Right hindlimb (tissue), 1 donor: ENCODE measurements at regions not wholly inside any gene's neighbourhood (a gene's known extent, or its start where the extent isn't known, plus 50 kb on each side); places are given as distances from the start of the nearest gene placed in this dataset.
"Not testable (repeated sequence)": the region's sequence is repeated elsewhere in the genome, so short reads cannot be mapped to it uniquely, and the experiment has no call there.

ENCODE experiments used
- DNase-seq: peaks from one replicate; pipeline ENCODE4 v3.0.0-alpha.2; 2018

DNA sequence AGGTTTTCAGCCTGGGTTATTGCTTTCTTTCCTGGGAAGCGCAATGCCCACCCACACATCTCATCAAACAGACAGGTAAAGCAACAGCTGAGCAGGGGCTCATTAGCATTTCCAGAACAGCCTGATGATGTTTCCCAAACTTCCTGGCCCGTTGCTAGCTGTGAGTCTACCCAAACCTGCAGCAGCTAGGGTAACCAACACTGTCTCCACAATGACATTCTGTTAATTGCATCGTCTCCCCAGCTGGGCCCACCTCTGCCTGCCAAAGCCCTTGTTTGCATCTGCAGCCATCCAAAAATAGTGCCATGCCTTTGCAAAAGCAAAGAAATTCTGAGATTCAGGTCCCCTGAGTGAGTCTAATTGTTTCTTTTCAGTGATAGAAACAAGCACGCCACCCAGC, 273.0 kb downstream of the MED10 start:
- DNase-seq = no peak

DNA sequence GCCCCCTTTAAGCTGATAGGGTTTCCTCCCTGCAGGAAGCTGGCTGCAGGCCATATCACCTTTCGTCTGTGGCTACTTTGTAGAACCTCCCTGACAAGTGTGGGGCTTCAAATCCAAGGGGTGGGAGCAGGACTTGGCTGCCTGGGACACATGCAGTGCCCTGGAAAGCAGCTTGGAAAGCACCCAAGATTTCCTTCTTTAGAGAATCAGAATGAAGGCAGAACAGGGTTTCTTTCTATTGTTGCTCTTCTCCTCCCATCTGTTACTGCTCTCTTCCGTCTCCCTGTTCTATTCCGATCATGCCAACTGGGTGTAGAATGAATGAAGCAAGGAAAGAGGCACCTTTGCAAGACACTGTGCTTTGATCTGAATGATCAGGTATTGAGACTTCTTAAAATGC, 282.2 kb downstream of the MED10 start:
- no peak for DNase-seq

DNA sequence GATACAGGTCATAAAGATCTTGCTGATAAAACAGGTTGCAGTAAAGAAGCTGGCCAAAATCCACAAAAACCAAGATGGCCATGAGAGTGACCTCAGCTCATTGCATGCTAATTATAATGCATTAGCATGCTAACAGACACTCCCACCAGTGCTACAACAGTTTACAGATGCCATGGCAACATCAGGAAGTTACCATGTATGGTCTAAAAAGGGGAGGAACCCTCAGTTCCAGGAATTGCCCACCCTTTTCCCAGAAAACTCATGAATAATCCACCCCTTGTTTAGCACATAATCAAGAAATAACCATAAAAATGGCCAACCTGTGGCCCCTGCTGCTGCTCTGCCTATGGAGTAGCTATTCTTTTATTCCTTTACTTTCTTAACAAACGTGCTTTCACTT, 284.2 kb downstream of the MED10 start:
- DNase-seq = not testable (repeated sequence)

DNA sequence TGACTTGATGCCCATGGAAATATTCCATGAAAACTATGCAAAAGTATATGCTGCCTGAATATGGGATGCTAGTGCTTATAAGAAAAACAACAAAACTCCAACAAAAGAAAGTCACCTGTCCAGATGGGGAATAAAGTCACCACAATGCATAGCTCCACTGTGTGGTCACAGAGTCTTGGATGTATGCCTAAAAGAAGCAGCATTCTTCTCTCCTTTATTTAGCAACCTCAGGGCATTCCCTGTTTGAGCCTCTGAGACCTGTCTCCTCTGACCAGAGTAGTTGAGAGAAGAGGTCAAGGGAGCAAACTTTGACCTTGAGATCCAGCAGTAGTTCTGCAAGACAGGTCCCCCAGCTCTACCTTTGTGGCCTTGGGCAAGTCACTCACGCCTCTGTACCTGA, 287.5 kb downstream of the MED10 start:
- DNase-seq = no peak

DNA sequence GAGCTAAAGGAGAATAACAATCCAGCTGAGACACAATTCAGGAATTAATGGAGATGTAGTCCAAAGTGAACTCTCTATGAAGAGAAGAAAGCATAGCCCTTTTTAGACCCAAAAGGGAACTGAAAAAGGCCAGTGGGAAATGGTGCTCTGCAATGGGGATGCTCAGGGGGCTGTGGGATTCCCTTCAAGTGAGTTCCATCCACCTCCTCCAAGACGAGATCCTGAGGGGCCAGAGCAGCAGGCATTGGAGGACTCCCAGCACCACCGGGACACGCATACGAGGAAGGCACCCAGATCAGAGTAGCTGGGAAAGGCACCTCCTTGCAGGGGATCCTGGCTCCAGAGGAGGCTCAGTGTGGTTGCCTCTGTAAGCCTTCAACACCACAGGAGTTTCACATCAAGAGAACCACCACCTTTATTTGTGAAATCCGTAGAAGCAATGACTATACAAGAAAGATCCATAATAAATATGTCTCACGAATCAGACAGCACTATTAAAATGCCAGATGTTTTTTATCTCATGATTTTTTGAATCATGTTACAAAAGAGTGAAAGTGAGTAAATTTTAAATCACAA, 288.2 kb downstream of the MED10 start:
- no peak for DNase-seq

- no peak for DNase-seq
Observed at GRCh38 chr5:6088706-6089105, 289.6 kb downstream of the MED10 start.

DNA sequence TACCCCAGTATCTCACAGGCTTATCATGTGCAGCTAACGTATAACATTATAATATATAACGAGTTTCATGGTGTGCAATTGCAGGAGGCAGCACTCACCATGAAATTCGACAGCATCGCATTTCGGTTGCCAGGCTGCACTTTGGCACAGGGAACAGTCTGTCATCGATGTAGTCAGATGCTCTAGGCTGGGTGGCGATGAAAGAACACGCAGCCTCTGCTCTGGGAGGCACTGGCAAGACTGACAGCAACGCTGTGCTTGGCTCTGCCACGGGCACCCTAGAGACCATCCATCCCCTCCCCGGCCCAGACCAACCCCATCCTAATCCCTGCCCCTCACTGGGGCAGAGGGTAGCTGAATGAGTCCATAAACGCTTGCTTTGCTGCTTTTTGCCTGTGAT, 290.8 kb downstream of the MED10 start:
- DNase-seq = no peak

GRCh38 chr5:6086871-6087270, 291.5 kb downstream of the MED10 start:
- DNase-seq = no peak

DNA sequence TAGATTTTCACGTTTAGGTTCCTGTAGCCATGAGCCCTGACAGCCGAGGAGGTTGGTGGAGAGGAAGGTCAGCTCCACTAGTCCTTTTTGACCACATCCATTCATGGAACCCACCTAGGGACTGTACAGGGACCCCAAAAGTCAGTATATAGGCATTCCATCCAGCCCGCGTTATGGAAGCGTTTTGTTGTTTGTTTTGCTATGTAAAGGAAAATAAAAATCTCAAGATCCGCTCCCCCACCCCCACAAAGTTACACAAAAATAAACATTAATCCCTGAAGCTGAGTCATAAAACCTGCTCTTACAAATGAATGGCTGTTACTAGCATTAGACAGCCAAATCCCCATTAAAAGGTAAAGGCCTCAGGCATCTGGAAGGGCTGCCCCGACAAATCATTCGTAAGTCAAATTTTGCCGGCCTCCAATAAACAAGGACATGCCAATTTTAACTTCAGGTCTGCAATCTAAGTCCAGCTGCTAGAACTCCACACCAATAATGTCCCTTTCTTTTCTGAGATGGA, 292.9 kb downstream of the MED10 start:
- no peak for DNase-seq

DNA sequence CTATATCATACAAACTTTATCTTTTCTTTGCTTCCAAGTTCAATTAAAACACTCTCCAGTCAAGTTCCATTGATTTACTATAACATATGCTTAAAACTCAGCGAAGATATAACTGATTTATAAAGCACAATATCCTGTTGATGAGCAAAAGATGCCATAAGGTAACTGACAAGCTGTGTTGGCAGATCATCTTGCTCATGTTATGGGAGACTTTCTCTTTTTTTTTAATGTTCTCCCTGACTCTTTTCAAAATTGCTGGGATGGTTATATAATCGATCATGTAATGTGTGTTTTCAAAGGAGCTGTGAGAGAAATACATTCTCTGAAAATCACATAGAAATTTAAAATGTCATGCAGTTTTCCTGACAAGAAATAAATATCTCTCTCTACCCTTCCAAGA, 293.5 kb downstream of the MED10 start:
- no peak for DNase-seq

- no peak for DNase-seq
Observed at GRCh38 chr5:6084376-6084775, 294.0 kb downstream of the MED10 start.

- DNase-seq = no peak
Observed at GRCh38 chr5:6083311-6083978, 294.9 kb downstream of the MED10 start.

GRCh38 chr5:6082685-6083084, 295.7 kb downstream of the MED10 start:
- no peak for DNase-seq

- DNase-seq = no peak
Observed at GRCh38 chr5:6081727-6082210, 296.6 kb downstream of the MED10 start.

- DNase-seq = no peak
Observed at GRCh38 chr5:6080930-6081726, 297.2 kb downstream of the MED10 start.

DNA sequence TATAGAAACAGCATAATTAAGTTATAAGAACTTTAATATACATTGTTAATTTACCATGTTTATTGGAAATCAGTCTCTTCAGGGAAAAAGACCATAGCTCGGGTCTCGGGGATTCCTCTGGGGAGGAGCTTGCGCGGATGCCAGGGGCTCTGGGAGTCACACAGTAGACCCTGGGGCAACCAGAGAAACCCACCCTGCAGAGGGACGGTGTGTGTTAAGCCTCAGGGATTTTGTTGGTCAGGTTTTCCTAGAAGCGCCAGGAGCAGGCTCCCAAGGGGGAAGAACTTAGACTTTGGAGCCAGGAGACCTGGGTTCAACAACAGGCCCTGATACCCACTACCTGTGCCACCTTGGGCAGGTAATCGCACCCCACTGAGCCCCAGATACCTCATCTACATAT, 297.9 kb downstream of the MED10 start:
- no peak for DNase-seq

- no peak for DNase-seq
Observed at GRCh38 chr5:6078881-6079280, 299.5 kb downstream of the MED10 start.

DNA sequence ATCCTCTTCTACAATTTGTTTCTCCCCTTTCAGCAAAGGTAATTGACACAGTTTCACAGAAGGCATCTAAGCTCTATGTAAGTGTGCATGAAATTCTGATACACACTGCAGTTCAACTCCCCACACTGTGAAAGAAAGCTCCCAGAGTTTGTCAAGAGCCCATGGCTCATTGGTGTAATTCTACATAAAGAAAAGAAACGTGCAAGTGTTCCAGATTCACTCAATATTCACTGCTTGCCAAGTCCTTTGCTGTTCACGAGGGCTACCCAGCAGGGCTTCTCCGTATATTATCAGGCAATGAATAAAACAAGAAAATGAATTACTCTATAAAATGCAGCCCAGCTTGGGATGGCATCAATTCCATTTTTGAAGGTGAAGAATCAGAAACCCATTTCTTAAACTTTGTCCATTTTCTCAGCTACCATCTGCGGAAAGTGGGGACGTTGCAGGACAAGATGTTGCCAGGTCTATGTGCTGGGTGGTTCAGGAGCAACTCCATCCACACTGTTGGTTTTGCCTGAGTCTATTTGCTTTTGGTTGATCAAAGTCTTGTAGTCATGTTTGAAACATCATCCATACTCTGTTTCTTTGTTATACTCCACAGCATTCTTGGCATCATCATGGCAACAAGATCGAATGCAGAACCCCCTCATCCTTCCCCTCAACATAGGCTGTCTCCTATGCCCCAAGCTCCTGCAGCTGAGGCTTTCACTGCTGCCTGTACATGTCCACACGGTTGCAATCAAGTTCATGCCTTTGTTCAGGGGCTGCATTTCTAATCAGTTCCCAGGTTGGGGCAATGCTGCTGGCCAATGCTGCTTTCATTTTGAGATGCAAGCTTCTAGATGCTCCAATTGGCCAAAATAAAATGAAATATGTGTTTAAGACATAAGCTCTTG, 301.8 kb downstream of the MED10 start:
- no peak for DNase-seq

GRCh38 chr5:6072488-6072887, 305.9 kb downstream of the MED10 start:
- not testable (repeated sequence) for DNase-seq

DNA sequence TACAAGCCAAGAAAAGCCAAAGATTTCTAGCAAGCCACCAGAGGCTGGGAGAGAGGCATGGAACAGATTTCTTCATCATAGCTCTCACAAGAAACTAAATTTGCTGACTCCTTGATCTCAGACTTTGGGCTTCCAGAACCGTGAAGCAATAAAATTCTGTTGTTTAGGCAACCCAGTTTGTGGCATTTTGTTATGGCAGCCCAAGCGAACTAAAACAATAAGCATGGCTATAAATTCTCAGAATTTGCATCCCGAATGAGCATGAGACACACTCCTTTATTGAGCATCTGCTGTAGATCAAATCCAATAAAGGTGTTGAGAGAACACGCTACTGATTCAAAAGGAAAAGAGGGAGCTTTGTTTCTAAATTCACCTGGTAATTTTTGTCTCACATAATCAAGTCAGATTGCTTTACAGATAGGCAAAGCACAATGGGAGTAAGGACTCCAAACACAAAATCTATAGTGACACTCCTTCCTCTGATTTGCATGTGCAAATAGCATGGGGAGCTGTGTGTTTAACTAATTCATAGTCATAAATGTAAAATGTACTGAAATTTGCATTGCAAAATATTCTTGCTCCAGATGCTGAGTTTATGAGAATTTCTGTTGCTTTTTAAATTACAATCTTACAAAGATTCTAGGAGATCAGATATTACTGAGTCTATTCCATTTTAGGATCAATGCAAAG, 308.7 kb downstream of the MED10 start:
- no peak for DNase-seq

- DNase-seq = no peak
Observed at GRCh38 chr5:6066016-6066415, 312.3 kb downstream of the MED10 start.

- no peak for DNase-seq
Observed at GRCh38 chr5:6059137-6059800, 319.1 kb downstream of the MED10 start.
